ENCODE measurements at regions not wholly inside any gene's neighbourhood (a gene's known extent, or its start where the extent isn't known, plus 50 kb on each side); places are given as distances from the start of the nearest gene placed in this dataset.

DNA sequence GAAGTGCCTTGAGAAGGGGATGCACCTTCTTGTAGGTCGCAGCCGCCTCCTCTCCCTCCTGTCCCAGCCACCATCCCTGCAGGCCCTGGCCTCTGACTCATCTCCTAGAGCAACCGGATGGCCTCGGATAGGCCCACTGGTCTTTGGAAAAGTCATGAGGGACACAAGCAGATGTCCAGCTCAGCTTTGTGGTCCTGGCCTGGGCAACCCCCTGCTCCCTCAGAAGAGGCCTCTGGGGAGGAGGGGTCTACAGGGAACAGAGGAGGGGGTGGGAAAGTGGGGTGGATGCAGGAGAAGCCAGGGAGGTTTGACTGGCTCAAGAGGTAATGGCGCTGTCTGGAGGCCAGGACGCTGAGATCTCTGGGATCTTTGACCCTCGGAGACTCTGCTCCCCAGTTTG lies 259.2 kb upstream of the TLE3 start:
- TF ChIP-seq, protein P1, sequence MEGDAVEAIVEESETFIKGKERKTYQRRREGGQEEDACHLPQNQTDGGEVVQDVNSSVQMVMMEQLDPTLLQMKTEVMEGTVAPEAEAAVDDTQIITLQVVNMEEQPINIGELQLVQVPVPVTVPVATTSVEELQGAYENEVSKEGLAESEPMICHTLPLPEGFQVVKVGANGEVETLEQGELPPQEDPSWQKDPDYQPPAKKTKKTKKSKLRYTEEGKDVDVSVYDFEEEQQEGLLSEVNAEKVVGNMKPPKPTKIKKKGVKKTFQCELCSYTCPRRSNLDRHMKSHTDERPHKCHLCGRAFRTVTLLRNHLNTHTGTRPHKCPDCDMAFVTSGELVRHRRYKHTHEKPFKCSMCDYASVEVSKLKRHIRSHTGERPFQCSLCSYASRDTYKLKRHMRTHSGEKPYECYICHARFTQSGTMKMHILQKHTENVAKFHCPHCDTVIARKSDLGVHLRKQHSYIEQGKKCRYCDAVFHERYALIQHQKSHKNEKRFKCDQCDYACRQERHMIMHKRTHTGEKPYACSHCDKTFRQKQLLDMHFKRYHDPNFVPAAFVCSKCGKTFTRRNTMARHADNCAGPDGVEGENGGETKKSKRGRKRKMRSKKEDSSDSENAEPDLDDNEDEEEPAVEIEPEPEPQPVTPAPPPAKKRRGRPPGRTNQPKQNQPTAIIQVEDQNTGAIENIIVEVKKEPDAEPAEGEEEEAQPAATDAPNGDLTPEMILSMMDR (IDR thresholded peaks at IDR 0.05), result no peak
- TF ChIP-seq POLR2A (IDR thresholded peaks at IDR 0.05), result no peak
